H1 (cell line): ENCODE measurements at regions not wholly inside any gene's neighbourhood (a gene's known extent, or its start where the extent isn't known, plus 50 kb on each side); places are given as distances from the start of the nearest gene placed in this dataset.

ENCODE experiments used
- CTCF ChIA-PET: fragments of 300-600 bp; sonication (Branson Sonifier 250); formaldehyde crosslinking; loops from one replicate; lab custom pipeline; 2021; ENCODE audit not compliant: partially characterized antibody; lab: Charles Lee
- POLR2A ChIA-PET: fragments of 300-600 bp; sonication (Branson Sonifier 250); formaldehyde crosslinking; loops from one replicate; lab custom pipeline; 2021; ENCODE audit warnings: inconsistent platforms; ENCODE audit not compliant: partially characterized antibody; lab: Charles Lee
- DNase-seq, 2 experiments: peaks; one replicate each; pipeline versions ENCODE4 v3.0.0 to v3.0.0-alpha.2; 2010 to 2022; ENCODE audit warnings: low spot score in 2 of 2, low read depth in 1 of 2, mixed read lengths in 1 of 2
- FAIRE-seq: peaks from 2 replicates; lab custom pipeline; 2011; peaks lifted over from hg19 to GRCh38; lab: Jason Lieb, UNC
- H2AFZ ChIP-seq: 2 replicates; pipeline ENCODE4 v1.8.1; 2012; ENCODE audit warnings: low read length, inconsistent platforms
- H2AK5ac ChIP-seq: 2 replicates; pipeline ENCODE4 v1.6.1; 2013; ENCODE audit warnings: low read depth, low read length
- H2BK120ac ChIP-seq: replicated peaks from 2 replicates; pipeline ENCODE3; 2013; ENCODE audit warnings: low read depth, low read length, inconsistent platforms
- H2BK12ac ChIP-seq: 2 replicates; pipeline ENCODE4 v1.6.1; 2013; ENCODE audit warnings: low read depth, low read length
- H2BK15ac ChIP-seq: 2 replicates; pipeline ENCODE4 v1.6.1; 2013; ENCODE audit warnings: low read length
- H2BK20ac ChIP-seq: 2 replicates; pipeline ENCODE4 v1.6.1; 2013; ENCODE audit warnings: low read length
- H2BK5ac ChIP-seq: 2 replicates; pipeline ENCODE4 v1.6.1; 2013; ENCODE audit warnings: low read depth, low read length
- H3K14ac ChIP-seq: 2 replicates; pipeline ENCODE4 v1.6.1; 2013; ENCODE audit warnings: inconsistent platforms; ENCODE audit not compliant: insufficient read length
- H3K18ac ChIP-seq: 2 replicates; pipeline ENCODE4 v1.6.1; 2013; ENCODE audit warnings: low read length; ENCODE audit errors: extremely low read depth
- H3K23ac ChIP-seq: 2 replicates; pipeline ENCODE4 v1.6.1; 2013; ENCODE audit warnings: inconsistent platforms; ENCODE audit not compliant: insufficient read length
- H3K23me2 ChIP-seq: 2 replicates; pipeline ENCODE4 v1.6.1; 2013; ENCODE audit warnings: low read depth, low read length
- H3K27ac ChIP-seq: 2 replicates; pipeline ENCODE4 v1.6.1; 2011; ENCODE audit warnings: low read depth, low read length, inconsistent platforms
- H3K27me3 ChIP-seq, 4 experiments: replicated peaks in 1 of 4; 1 replicate in 1 of 4; 2 replicates in 3 of 4; pipeline versions ENCODE4 v1.6.1 to v1.8.1; 2011 to 2013; ENCODE audit warnings: low read length in 3 of 4, mild to moderate bottlenecking in 3 of 4, inconsistent platforms in 2 of 4, mixed read lengths in 2 of 4, moderate library complexity in 1 of 4; ENCODE audit not compliant: control insufficient read depth in 3 of 4, insufficient read depth in 3 of 4; ENCODE audit errors: extremely low read depth in 1 of 4
- H3K36me3 ChIP-seq, 4 experiments: 2 replicates each; pipeline versions ENCODE4 v1.6.1 to v1.8.1; 2011 to 2013; ENCODE audit warnings: mild to moderate bottlenecking in 4 of 4, low read length in 3 of 4, moderate library complexity in 2 of 4, control low read depth in 1 of 4, inconsistent platforms in 1 of 4; ENCODE audit not compliant: insufficient read depth in 4 of 4, control insufficient read depth in 2 of 4
- H3K4ac ChIP-seq: replicated peaks from 2 replicates; pipeline ENCODE3; 2013; ENCODE audit warnings: low read length, low read depth, mixed read lengths, inconsistent platforms; ENCODE audit not compliant: insufficient read length
- H3K4me1 ChIP-seq, 4 experiments: replicated peaks in 1 of 4; 1 replicate in 1 of 4; 2 replicates in 3 of 4; pipeline versions ENCODE4 v1.6.1 to v1.8.1; 2011 to 2013; ENCODE audit warnings: low read length in 3 of 4, inconsistent platforms in 2 of 4, mixed read lengths in 1 of 4; ENCODE audit not compliant: insufficient read depth in 4 of 4, control insufficient read depth in 3 of 4
- H3K4me2 ChIP-seq, 2 experiments: 2 replicates each; pipeline versions ENCODE4 v1.6.1 to v1.8.1; 2011 to 2013; ENCODE audit warnings: low read depth in 2 of 2, low read length in 2 of 2, control low read depth in 1 of 2, inconsistent platforms in 1 of 2, mild to moderate bottlenecking in 1 of 2; ENCODE audit not compliant: insufficient read depth in 1 of 2
- H3K4me3 ChIP-seq, 4 experiments: fragments of 200-600, 300-600 bp in 1 of 4; sonication (generic), shearing (Covaris generic), sonication (Bioruptor Twin) in 1 of 4; 2 replicates each; pipeline versions ENCODE4 v1.5.1 to v1.8.1; 2011 to 2016; ENCODE audit warnings: low read length in 4 of 4, low read depth in 3 of 4, control low read depth in 2 of 4, inconsistent platforms in 2 of 4, mild to moderate bottlenecking in 2 of 4, mixed read lengths in 1 of 4, moderate library complexity in 1 of 4; ENCODE audit not compliant: insufficient read depth in 2 of 4; ENCODE audit errors: extremely low read depth in 1 of 4
- H3K56ac ChIP-seq: replicated peaks from 2 replicates; pipeline ENCODE3; 2013; ENCODE audit warnings: low read depth, mild to moderate bottlenecking, mixed read lengths, low read length, inconsistent platforms; ENCODE audit not compliant: insufficient read length
- H3K79me1 ChIP-seq: 2 replicates; pipeline ENCODE4 v1.6.1; 2013; ENCODE audit warnings: low read depth, low read length, control low read depth
- H3K79me2 ChIP-seq, 2 experiments: 2 replicates each; pipeline versions ENCODE4 v1.6.1 to v1.8.1; 2012 to 2013; ENCODE audit warnings: low read length in 2 of 2, mild to moderate bottlenecking in 2 of 2, inconsistent platforms in 1 of 2; ENCODE audit not compliant: insufficient read depth in 2 of 2, control insufficient read depth in 1 of 2
- H3K9ac ChIP-seq, 4 experiments: replicated peaks in 1 of 4; 1 replicate in 1 of 4; 2 replicates in 3 of 4; pipeline versions ENCODE4 v1.6.1 to v1.8.1; 2011 to 2013; ENCODE audit warnings: low read depth in 3 of 4, low read length in 3 of 4, control low read depth in 2 of 4, mild to moderate bottlenecking in 2 of 4, moderate library complexity in 2 of 4, inconsistent platforms in 1 of 4; ENCODE audit errors: extremely low read depth in 1 of 4
- H3K9me3 ChIP-seq, 2 experiments: 2 replicates each; pipeline versions ENCODE4 v1.6.1 to v1.8.1; 2012 to 2013; ENCODE audit warnings: mild to moderate bottlenecking in 2 of 2, moderate library complexity in 2 of 2, control low read depth in 1 of 2, inconsistent platforms in 1 of 2, low read depth in 1 of 2, low read length in 1 of 2, mixed read lengths in 1 of 2; ENCODE audit not compliant: insufficient read depth in 2 of 2
- H4K20me1 ChIP-seq, 2 experiments: replicated peaks in 1 of 2; 2 replicates each; pipeline versions ENCODE3 to v1.8.1; 2011 to 2013; ENCODE audit warnings: inconsistent platforms in 2 of 2, low read length in 2 of 2, mild to moderate bottlenecking in 1 of 2; ENCODE audit not compliant: insufficient read depth in 2 of 2, control insufficient read depth in 1 of 2
- H4K5ac ChIP-seq: 2 replicates; pipeline ENCODE4 v1.6.1; 2013; ENCODE audit warnings: low read length, low read depth, mixed read lengths, inconsistent platforms; ENCODE audit not compliant: insufficient read length
- H4K8ac ChIP-seq: 2 replicates; pipeline ENCODE4 v1.8.0; 2013; ENCODE audit warnings: mild to moderate bottlenecking, moderate library complexity, low read length, inconsistent platforms; ENCODE audit not compliant: insufficient read depth; ENCODE audit errors: extremely low read depth
- H4K91ac ChIP-seq: replicated peaks from 2 replicates; pipeline ENCODE3; 2013; ENCODE audit warnings: low read length, mixed read lengths, inconsistent platforms; ENCODE audit not compliant: insufficient read length
- ATF2 ChIP-seq: IDR thresholded peaks from 2 replicates; pipeline ENCODE4 v1.6.1; 2012; ENCODE audit warnings: low read length, inconsistent platforms
- BCL11A ChIP-seq, 2 experiments: IDR thresholded peaks; one replicate each; pipeline ENCODE4 v1.6.1; 2011; ENCODE audit warnings: low read depth in 2 of 2, low read length in 2 of 2, mild to moderate bottlenecking in 2 of 2
- CHD1 ChIP-seq: IDR thresholded peaks from 2 replicates; pipeline ENCODE4 v1.6.1; 2012; ENCODE audit warnings: low read depth, low read length, improper control_type of control experiment
- CTBP2 ChIP-seq: IDR thresholded peaks from 2 replicates; pipeline ENCODE4 v1.7.0; 2011; ENCODE audit warnings: borderline replicate concordance, mild to moderate bottlenecking, moderate library complexity, mixed read lengths, low read length; ENCODE audit not compliant: insufficient read depth, insufficient read length
- PHF8 ChIP-seq: fragments of 200-600 bp; sonication (generic); conservative IDR thresholded peaks from 2 replicates; pipeline ENCODE4 v1.7.1; 2012; ENCODE audit warnings: low read depth, mild to moderate bottlenecking, inconsistent platforms, low read length, moderate library complexity
- POU5F1 ChIP-seq: IDR thresholded peaks from 2 replicates; pipeline ENCODE4 v1.6.1; 2011; ENCODE audit warnings: low read depth, mild to moderate bottlenecking, low read length, moderate library complexity
- WGBS, 2 experiments: shearing (Covaris generic) in 1 of 2; methylation state at CpG; one replicate each; pipeline versions ENCODE4 v1.1.6 to v1.1.7; 2013 to 2015; ENCODE audit warnings: low lambda C conversion rate in 2 of 2, mixed read lengths in 2 of 2, inconsistent platforms in 1 of 2, low coverage in 1 of 2, missing lambda C conversion rate in 1 of 2; ENCODE audit not compliant: insufficient replicate concordance in 2 of 2, insufficient coverage in 1 of 2, insufficient read length in 1 of 2; ENCODE audit errors: extremely low coverage in 1 of 2, missing lambda C conversion rate in 1 of 2; 5-methylcytosine and 5-hydroxymethylcytosine counted together

DNA sequence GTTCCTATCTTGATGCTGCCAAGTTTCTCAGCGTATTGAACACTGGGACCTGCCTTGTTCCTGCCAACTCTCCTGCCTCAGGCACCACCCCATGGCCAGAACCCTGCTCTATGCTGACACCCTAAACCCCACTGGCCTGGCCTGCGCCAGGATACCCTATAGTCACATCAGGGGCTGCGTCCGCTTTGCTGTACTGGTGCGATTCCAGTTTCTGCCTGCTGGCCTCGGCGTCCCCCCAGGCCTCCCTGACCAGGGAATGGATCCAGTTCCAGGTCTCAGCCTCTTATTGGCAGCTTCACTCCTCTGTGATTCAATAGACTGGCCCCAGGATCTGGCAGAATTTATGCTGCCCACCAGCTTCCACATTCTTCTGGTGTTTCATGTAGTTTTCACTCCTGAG is 55.0 kb downstream of the GPR6 start:
- ChIA-PET CTCF (interaction anchor here (0.8 kb wide), 1 partner anchor 21 kb away, joined by 3 read pairs; no protein-coding TSS in a partner anchor), POLR2A (no interaction called here)

More for the DNA sequence above, 55.0 kb downstream of the GPR6 start:
- Histone ChIP-seq H3K14ac (no peak overlapping the region), H3K9me3 (no peaks in the 10 kb centered on the region), H3K23me2 (no peaks in the 10 kb centered on the region), H2BK5ac (no peak overlapping the region), H4K5ac (no peak overlapping the region), H3K27me3 (no peaks in the 10 kb centered on the region; a peak in 1 of 7 replicates), H3K4me1 (no peaks in the 10 kb centered on the region), H3K23ac (no peak overlapping the region), H3K4me3 (no peak overlapping the region), H2AK5ac (no peak overlapping the region), H3K56ac (no peak overlapping the region), H3K18ac (no peak overlapping the region), H3K9ac (no peak overlapping the region), H4K91ac (no peak overlapping the region), H2BK20ac (no peak overlapping the region), H2BK12ac (no peak overlapping the region), H3K4ac (no peak overlapping the region), H3K36me3 (no peaks in the 10 kb centered on the region), H4K20me1 (no peaks in the 10 kb centered on the region), H2AFZ (no peak overlapping the region), H3K27ac (no peak overlapping the region), H3K79me1 (no peaks in the 10 kb centered on the region), H2BK120ac (no peak overlapping the region), H3K79me2 (no peaks in the 10 kb centered on the region), H2BK15ac (no peak overlapping the region), H4K8ac (no peak overlapping the region), H3K4me2 (no peak overlapping the region)
- FAIRE-seq (no peak), DNase-seq (no peak)
- 97% methylated on average over 7 of the region's 7 CpGs; no CpG with 5 or more reads in 1 of the 2 experiments for WGBS, 2 experiments
- TF ChIP-seq POU5F1 (no peak), CHD1 (no peak), ATF2 (no peak), BCL11A (IDR thresholded peaks at IDR 0.05; ENCODE audit: low read depth in 2 of 2, low read length in 2 of 2) (no peak), PHF8 (no peak), CTBP2 (no peak)
